Mononuclear cell (primary cell): ENCODE measurements at regions not wholly inside any gene's neighbourhood (a gene's known extent, or its start where the extent isn't known, plus 50 kb on each side); places are given as distances from the start of the nearest gene placed in this dataset.

Experiments used
- H3K27me3 ChIP-seq: 2 replicates; pipeline ENCODE4 v1.6.0; 2011; ENCODE audit warnings: low read length, control low read depth; ENCODE audit not compliant: insufficient read depth
- H3K4me1 ChIP-seq: 2 replicates; pipeline ENCODE4 v1.5.1; 2011; ENCODE audit warnings: mild to moderate bottlenecking, low read length, control low read depth; ENCODE audit not compliant: insufficient read depth
- H3K4me3 ChIP-seq: 2 replicates; pipeline ENCODE4 v1.5.1; 2011; ENCODE audit warnings: mild to moderate bottlenecking, low read length, moderate library complexity
- H3K9me3 ChIP-seq: 2 replicates; pipeline ENCODE4 v1.5.1; 2011; ENCODE audit warnings: low read depth, mild to moderate bottlenecking, control low read depth, low read length

GRCh38 chr1:29709704-29710280 is 473.5 kb downstream of the PTPRU start:
- Histone ChIP-seq H3K4me3 (no peak overlapping the region), H3K4me1 (peaks cover 56% of the 10 kb centered on the region), H3K9me3 (no peaks in the 10 kb centered on the region), H3K27me3 (peaks cover 5% of the 10 kb centered on the region)

- H3K27me3 ChIP-seq = peaks cover 9% of the 10 kb centered on the region
- H3K9me3 ChIP-seq = no peaks in the 10 kb centered on the region
- H3K4me1 ChIP-seq = peaks cover 50% of the 10 kb centered on the region
- H3K4me3 ChIP-seq = no peak overlapping the region
Measured at GRCh38 chr1:29708796-29709703, 472.7 kb downstream of the PTPRU start.

GRCh38 chr1:29708381-29708780 is 472.1 kb downstream of the PTPRU start:
- peaks cover 49% of the 10 kb centered on the region for H3K4me1 ChIP-seq
- peaks cover 9% of the 10 kb centered on the region for H3K27me3 ChIP-seq
- H3K9me3 ChIP-seq = no peaks in the 10 kb centered on the region
- no peak overlapping the region for H3K4me3 ChIP-seq

GRCh38 chr1:29707796-29708195 is 471.5 kb downstream of the PTPRU start:
- H3K4me1 ChIP-seq = peaks cover 44% of the 10 kb centered on the region
- H3K9me3 ChIP-seq = no peaks in the 10 kb centered on the region
- peaks cover 9% of the 10 kb centered on the region for H3K27me3 ChIP-seq
- no peak overlapping the region for H3K4me3 ChIP-seq

GRCh38 chr1:29706936-29707335 is 470.6 kb downstream of the PTPRU start:
- Histone ChIP-seq H3K4me3 (no peak overlapping the region), H3K9me3 (no peaks in the 10 kb centered on the region), H3K4me1 (peaks cover 39% of the 10 kb centered on the region), H3K27me3 (peaks cover 9% of the 10 kb centered on the region)

GRCh38 chr1:29704430-29704829 is 468.1 kb downstream of the PTPRU start:
- H3K9me3 ChIP-seq = no peaks in the 10 kb centered on the region
- H3K4me3 ChIP-seq = no peak overlapping the region
- H3K4me1 ChIP-seq = peaks cover 16% of the 10 kb centered on the region
- H3K27me3 ChIP-seq = peaks cover 9% of the 10 kb centered on the region

- H3K27me3 ChIP-seq = peaks cover 9% of the 10 kb centered on the region
Measured at GRCh38 chr1:29703596-29704370, 467.5 kb downstream of the PTPRU start.

GRCh38 chr1:29700491-29700890 is 464.2 kb downstream of the PTPRU start:
- no peaks in the 10 kb centered on the region for H3K9me3 ChIP-seq
- H3K27me3 ChIP-seq = peaks cover 6% of the 10 kb centered on the region
- no peaks in the 10 kb centered on the region for H3K4me1 ChIP-seq
- H3K4me3 ChIP-seq = no peak overlapping the region

More at GRCh38 chr1:29703596-29704370, 467.5 kb downstream of the PTPRU start:
- Histone ChIP-seq H3K4me1 (peaks cover 10% of the 10 kb centered on the region), H3K4me3 (no peak overlapping the region), H3K9me3 (no peaks in the 10 kb centered on the region)

GRCh38 chr1:29698626-29699025 is 462.3 kb downstream of the PTPRU start:
- H3K4me1 ChIP-seq = no peaks in the 10 kb centered on the region
- no peaks in the 10 kb centered on the region for H3K9me3 ChIP-seq
- H3K4me3 ChIP-seq = no peak overlapping the region
- H3K27me3 ChIP-seq = no peaks in the 10 kb centered on the region

GRCh38 chr1:29698033-29698432 is 461.7 kb downstream of the PTPRU start:
- no peaks in the 10 kb centered on the region for H3K4me1 ChIP-seq
- H3K9me3 ChIP-seq = no peaks in the 10 kb centered on the region
- H3K4me3 ChIP-seq = no peak overlapping the region
- no peaks in the 10 kb centered on the region for H3K27me3 ChIP-seq

- Histone ChIP-seq H3K9me3 (no peaks in the 10 kb centered on the region), H3K4me3 (no peak overlapping the region), H3K27me3 (no peaks in the 10 kb centered on the region)
Measured at GRCh38 chr1:29697391-29697780, 461.1 kb downstream of the PTPRU start.

GRCh38 chr1:29696656-29697390 is 460.5 kb downstream of the PTPRU start:
- Histone ChIP-seq H3K4me3 (no peak overlapping the region), H3K4me1 (no peaks in the 10 kb centered on the region), H3K9me3 (no peaks in the 10 kb centered on the region), H3K27me3 (no peaks in the 10 kb centered on the region)

More at GRCh38 chr1:29697391-29697780, 461.1 kb downstream of the PTPRU start:
- H3K4me1 ChIP-seq = no peaks in the 10 kb centered on the region

GRCh38 chr1:29695803-29696202 is 459.5 kb downstream of the PTPRU start:
- Histone ChIP-seq H3K4me3 (no peak overlapping the region), H3K27me3 (no peaks in the 10 kb centered on the region), H3K4me1 (no peaks in the 10 kb centered on the region), H3K9me3 (no peaks in the 10 kb centered on the region)

GRCh38 chr1:29695036-29695435 is 458.7 kb downstream of the PTPRU start:
- Histone ChIP-seq H3K4me3 (no peak overlapping the region), H3K4me1 (no peaks in the 10 kb centered on the region), H3K9me3 (no peaks in the 10 kb centered on the region), H3K27me3 (no peaks in the 10 kb centered on the region)
